ENCODE measurements at regions not wholly inside any gene's neighbourhood (a gene's known extent, or its start where the extent isn't known, plus 50 kb on each side); places are given as distances from the start of the nearest gene placed in this dataset.
"Not testable (repeated sequence)": the region's sequence is repeated elsewhere in the genome, so short reads cannot be mapped to it uniquely, and the experiment has no call there.

DNA sequence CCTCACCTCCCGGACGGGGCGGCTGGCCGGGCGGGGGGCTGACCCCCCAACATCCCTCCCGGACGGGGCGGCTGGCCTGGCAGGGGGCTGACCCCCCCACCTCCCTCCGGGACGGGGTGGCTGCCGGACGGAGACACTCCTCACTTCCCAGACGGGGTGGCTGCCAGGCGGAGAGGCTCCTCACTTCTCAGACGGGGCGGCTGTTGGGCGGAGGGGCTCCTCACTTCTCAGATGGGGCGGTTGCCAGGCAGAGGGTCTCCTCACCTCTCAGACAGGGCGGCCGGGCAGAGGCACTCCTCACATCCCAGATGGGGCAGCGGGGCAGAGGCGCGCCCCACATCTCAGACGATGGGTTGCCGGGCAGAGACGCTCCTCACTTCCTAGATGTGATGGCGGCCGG is 1280.7 kb upstream of the SEL1L start:
- not testable (repeated sequence) for H2AFZ ChIP-seq (ENCODE audit: low read depth, low read length); H3K4me1 ChIP-seq (ENCODE audit: control insufficient read depth, insufficient read depth, low read depth, low read length)
- 95% methylated on average over 15 of the region's 28 CpGs for WGBS

DNA sequence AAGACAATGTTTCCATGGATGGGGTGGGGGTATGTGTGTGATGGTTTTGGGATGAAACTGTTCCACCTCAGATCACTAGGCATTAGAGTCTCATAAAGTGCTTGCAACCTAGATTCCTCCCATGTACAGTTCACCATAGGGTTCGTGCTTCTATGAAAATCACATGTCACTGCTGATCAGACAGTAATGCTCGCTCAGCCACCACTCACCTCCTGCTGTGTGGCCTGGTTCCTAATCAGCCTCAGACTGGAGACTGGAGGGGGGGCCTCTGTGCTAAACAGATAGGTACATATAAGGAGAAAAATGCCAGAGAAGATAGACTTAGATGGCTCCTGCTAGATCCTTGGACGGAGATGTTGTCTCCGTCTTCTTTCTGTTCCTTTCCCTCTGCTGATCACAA is 1296.9 kb upstream of the SEL1L start:
- 90% methylated on average over 2 of the region's 4 CpGs for WGBS
- no peak for DNase-seq
- H3K14ac ChIP-seq (ENCODE audit: low read length in 2 of 2) = no peak overlapping the region
- no peak overlapping the region for H3K4ac ChIP-seq (ENCODE audit: low read depth in 1 of 2, low read length in 2 of 2)
- H2BK12ac ChIP-seq (ENCODE audit: low read length in 2 of 2) = no peak overlapping the region
- H3K9me3 ChIP-seq (ENCODE audit: control insufficient read depth, low read length) = no peaks in the 10 kb centered on the region
- H2BK120ac ChIP-seq (ENCODE audit: low read depth, low read length) = no peak overlapping the region
- no peak overlapping the region for H2BK5ac ChIP-seq (ENCODE audit: low read depth, low read length, poor library complexity, severe bottlenecking)
- no peaks in the 10 kb centered on the region for H3K36me3 ChIP-seq (ENCODE audit: control insufficient read depth in 1 of 2, insufficient read depth in 2 of 2, low read depth in 1 of 2, low read length in 2 of 2)
- no peak overlapping the region for H2AK5ac ChIP-seq (ENCODE audit: low read length, severe bottlenecking)
- H3K4me3 ChIP-seq (ENCODE audit: insufficient read depth in 1 of 2, low read depth in 1 of 2, low read length in 2 of 2) = no peak overlapping the region
- no peak overlapping the region for H4K91ac ChIP-seq (ENCODE audit: low read length)
- no peak overlapping the region for H3K27ac ChIP-seq (ENCODE audit: low read length, poor library complexity, severe bottlenecking)
- no peak overlapping the region for H4K8ac ChIP-seq (ENCODE audit: low read length)
- no peak overlapping the region for H3K18ac ChIP-seq (ENCODE audit: low read depth in 1 of 2, low read length in 2 of 2)
- no peak overlapping the region for H3K23ac ChIP-seq (ENCODE audit: low read length in 2 of 2)
- no peak overlapping the region for H3K4me2 ChIP-seq (ENCODE audit: low read length, poor library complexity, severe bottlenecking)
- H3K9ac ChIP-seq (ENCODE audit: low read length) = no peak overlapping the region
- no peak overlapping the region for H2BK15ac ChIP-seq (ENCODE audit: low read depth, poor library complexity, severe bottlenecking)
- no peaks in the 10 kb centered on the region for H3K27me3 ChIP-seq (ENCODE audit: control insufficient read depth in 1 of 2, insufficient read depth in 1 of 2, low read length in 2 of 2)
- no peaks in the 10 kb centered on the region for H3K79me1 ChIP-seq (replicated peaks; ENCODE audit: low read length, poor library complexity, severe bottlenecking)
- no peak overlapping the region for H2AFZ ChIP-seq (ENCODE audit: low read depth, low read length)
- H3K4me1 ChIP-seq (ENCODE audit: control insufficient read depth, insufficient read depth, low read depth, low read length) = no peaks in the 10 kb centered on the region

More for the DNA sequence above, 1280.7 kb upstream of the SEL1L start:
- H3K27me3 ChIP-seq (ENCODE audit: control insufficient read depth in 1 of 2, insufficient read depth in 1 of 2, low read length in 2 of 2); H3K23ac ChIP-seq (ENCODE audit: low read length in 2 of 2); H4K8ac ChIP-seq (ENCODE audit: low read length); H3K18ac ChIP-seq (ENCODE audit: low read depth in 1 of 2, low read length in 2 of 2); H3K9me3 ChIP-seq (ENCODE audit: control insufficient read depth, low read length); H3K4me2 ChIP-seq (ENCODE audit: low read length, poor library complexity, severe bottlenecking); H2BK120ac ChIP-seq (ENCODE audit: low read depth, low read length); H2BK15ac ChIP-seq (ENCODE audit: low read depth, poor library complexity, severe bottlenecking); H3K27ac ChIP-seq (ENCODE audit: low read length, poor library complexity, severe bottlenecking); H3K9ac ChIP-seq (ENCODE audit: low read length); H3K4ac ChIP-seq (ENCODE audit: low read depth in 1 of 2, low read length in 2 of 2); H3K14ac ChIP-seq (ENCODE audit: low read length in 2 of 2); H3K79me1 ChIP-seq (replicated peaks; ENCODE audit: low read length, poor library complexity, severe bottlenecking); DNase-seq; H2BK5ac ChIP-seq (ENCODE audit: low read depth, low read length, poor library complexity, severe bottlenecking); H2BK12ac ChIP-seq (ENCODE audit: low read length in 2 of 2); H3K36me3 ChIP-seq (ENCODE audit: control insufficient read depth in 1 of 2, insufficient read depth in 2 of 2, low read depth in 1 of 2, low read length in 2 of 2); H3K4me3 ChIP-seq (ENCODE audit: insufficient read depth in 1 of 2, low read depth in 1 of 2, low read length in 2 of 2); H2AK5ac ChIP-seq (ENCODE audit: low read length, severe bottlenecking); H4K91ac ChIP-seq (ENCODE audit: low read length): not testable (repeated sequence)

DNA sequence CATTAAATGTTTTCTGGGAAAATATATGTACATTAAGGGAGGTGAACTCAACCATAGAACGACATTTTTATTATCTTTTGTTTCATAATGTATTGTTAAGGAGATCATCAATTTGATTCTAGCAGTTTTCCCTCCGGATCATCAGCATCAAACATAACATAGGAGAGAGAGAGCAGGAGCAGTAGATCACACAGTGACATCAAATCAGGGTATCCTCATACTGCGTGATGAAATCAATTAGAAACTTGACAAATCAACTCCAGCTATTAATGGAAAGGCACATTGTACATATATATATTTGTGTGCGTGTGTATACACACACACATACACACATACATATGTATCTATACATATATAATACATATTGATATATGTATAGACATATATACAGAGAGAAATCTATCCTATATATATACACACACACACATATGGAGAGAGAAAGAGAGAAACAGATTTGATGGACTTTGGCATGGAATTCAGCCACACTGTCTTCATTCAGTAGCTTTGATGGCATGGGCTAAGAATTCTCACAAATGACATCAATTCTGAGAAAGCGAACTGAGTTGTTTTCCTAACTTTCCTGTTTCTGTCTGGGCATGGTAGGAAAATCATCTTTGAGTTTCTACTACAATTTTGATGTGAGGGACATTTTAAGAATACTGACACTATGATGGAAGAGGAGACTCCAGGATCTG is 1302.8 kb upstream of the SEL1L start:
- no peak overlapping the region for H3K4me2 ChIP-seq (ENCODE audit: low read length, poor library complexity, severe bottlenecking)
- no peak overlapping the region for H4K91ac ChIP-seq (ENCODE audit: low read length)
- H3K36me3 ChIP-seq (ENCODE audit: control insufficient read depth in 1 of 2, insufficient read depth in 2 of 2, low read depth in 1 of 2, low read length in 2 of 2) = no peaks in the 10 kb centered on the region
- H2BK5ac ChIP-seq (ENCODE audit: low read depth, low read length, poor library complexity, severe bottlenecking) = no peak overlapping the region
- no peak overlapping the region for H2AK5ac ChIP-seq (ENCODE audit: low read length, severe bottlenecking)
- no peak for DNase-seq
- H3K9ac ChIP-seq (ENCODE audit: low read length) = no peak overlapping the region
- H3K79me1 ChIP-seq (replicated peaks; ENCODE audit: low read length, poor library complexity, severe bottlenecking) = no peaks in the 10 kb centered on the region
- H2BK12ac ChIP-seq (ENCODE audit: low read length in 2 of 2) = no peak overlapping the region
- H3K23ac ChIP-seq (ENCODE audit: low read length in 2 of 2) = no peak overlapping the region
- 88% methylated on average over 1 of the region's 5 CpGs for WGBS
- no peak overlapping the region for H3K27ac ChIP-seq (ENCODE audit: low read length, poor library complexity, severe bottlenecking)
- no peaks in the 10 kb centered on the region for H3K27me3 ChIP-seq (ENCODE audit: control insufficient read depth in 1 of 2, insufficient read depth in 1 of 2, low read length in 2 of 2)
- H4K8ac ChIP-seq (ENCODE audit: low read length) = no peak overlapping the region
- no peaks in the 10 kb centered on the region for H3K4me1 ChIP-seq (ENCODE audit: control insufficient read depth, insufficient read depth, low read depth, low read length)
- H3K4ac ChIP-seq (ENCODE audit: low read depth in 1 of 2, low read length in 2 of 2) = no peak overlapping the region
- H2AFZ ChIP-seq (ENCODE audit: low read depth, low read length) = no peak overlapping the region
- no peak overlapping the region for H2BK15ac ChIP-seq (ENCODE audit: low read depth, poor library complexity, severe bottlenecking)
- no peak overlapping the region for H3K4me3 ChIP-seq (ENCODE audit: insufficient read depth in 1 of 2, low read depth in 1 of 2, low read length in 2 of 2)
- no peak overlapping the region for H2BK120ac ChIP-seq (ENCODE audit: low read depth, low read length)
- no peak overlapping the region for H3K14ac ChIP-seq (ENCODE audit: low read length in 2 of 2)
- H3K18ac ChIP-seq (ENCODE audit: low read depth in 1 of 2, low read length in 2 of 2) = no peak overlapping the region
- no peaks in the 10 kb centered on the region for H3K9me3 ChIP-seq (ENCODE audit: control insufficient read depth, low read length)

DNA sequence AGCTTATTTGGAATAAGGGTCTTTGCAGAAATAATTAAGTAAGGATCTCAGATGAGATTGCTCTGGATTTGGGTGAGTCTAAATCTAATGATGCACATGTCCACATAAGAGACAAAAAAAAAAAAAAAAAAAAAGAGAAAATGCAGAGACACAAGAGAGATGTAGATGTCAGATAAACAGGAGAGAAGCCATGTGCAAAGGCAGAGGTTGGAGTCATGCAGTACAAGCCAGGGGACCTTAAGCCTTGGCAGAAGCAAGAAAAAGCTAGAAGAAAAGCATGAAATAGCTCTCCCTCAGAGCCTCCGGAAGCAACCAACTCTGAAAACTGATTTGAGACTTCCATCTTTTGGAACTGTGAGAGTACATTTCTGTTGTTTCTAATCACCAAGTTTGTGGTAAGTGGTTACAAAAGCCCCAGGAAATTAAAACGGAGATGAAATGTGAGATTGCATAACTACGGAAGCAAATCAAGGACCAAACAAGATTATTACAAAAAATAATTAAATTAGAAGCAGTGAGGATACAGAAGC is 1304.0 kb upstream of the SEL1L start:
- no peak overlapping the region for H2BK12ac ChIP-seq (ENCODE audit: low read length in 2 of 2)
- H3K79me1 ChIP-seq (replicated peaks; ENCODE audit: low read length, poor library complexity, severe bottlenecking) = no peaks in the 10 kb centered on the region
- H2AK5ac ChIP-seq (ENCODE audit: low read length, severe bottlenecking) = no peak overlapping the region
- no peak overlapping the region for H4K8ac ChIP-seq (ENCODE audit: low read length)
- no peak overlapping the region for H2BK120ac ChIP-seq (ENCODE audit: low read depth, low read length)
- no peaks in the 10 kb centered on the region for H3K36me3 ChIP-seq (ENCODE audit: control insufficient read depth in 1 of 2, insufficient read depth in 2 of 2, low read depth in 1 of 2, low read length in 2 of 2)
- no peak overlapping the region for H2BK15ac ChIP-seq (ENCODE audit: low read depth, poor library complexity, severe bottlenecking)
- H3K4ac ChIP-seq (ENCODE audit: low read depth in 1 of 2, low read length in 2 of 2) = no peak overlapping the region
- H3K23ac ChIP-seq (ENCODE audit: low read length in 2 of 2) = no peak overlapping the region
- H3K14ac ChIP-seq (ENCODE audit: low read length in 2 of 2) = no peak overlapping the region
- WGBS = 100% methylated on average over 1 of the region's 3 CpGs
- H4K91ac ChIP-seq (ENCODE audit: low read length) = no peak overlapping the region
- H3K9me3 ChIP-seq (ENCODE audit: control insufficient read depth, low read length) = no peaks in the 10 kb centered on the region
- H3K4me3 ChIP-seq (ENCODE audit: insufficient read depth in 1 of 2, low read depth in 1 of 2, low read length in 2 of 2) = no peak overlapping the region
- no peak overlapping the region for H2AFZ ChIP-seq (ENCODE audit: low read depth, low read length)
- no peak for DNase-seq
- no peaks in the 10 kb centered on the region for H3K4me1 ChIP-seq (ENCODE audit: control insufficient read depth, insufficient read depth, low read depth, low read length)
- H3K9ac ChIP-seq (ENCODE audit: low read length) = no peak overlapping the region
- H3K18ac ChIP-seq (ENCODE audit: low read depth in 1 of 2, low read length in 2 of 2) = no peak overlapping the region
- no peak overlapping the region for H3K27ac ChIP-seq (ENCODE audit: low read length, poor library complexity, severe bottlenecking)
- H3K4me2 ChIP-seq (ENCODE audit: low read length, poor library complexity, severe bottlenecking) = no peak overlapping the region
- no peak overlapping the region for H2BK5ac ChIP-seq (ENCODE audit: low read depth, low read length, poor library complexity, severe bottlenecking)
- no peaks in the 10 kb centered on the region for H3K27me3 ChIP-seq (ENCODE audit: control insufficient read depth in 1 of 2, insufficient read depth in 1 of 2, low read length in 2 of 2)
